ENCODE measurements at regions not wholly inside any gene's neighbourhood (a gene's known extent, or its start where the extent isn't known, plus 50 kb on each side); places are given as distances from the start of the nearest gene placed in this dataset.

- Mint-ChIP-seq H3K4me3 (no peak overlapping the region), H3K4me1 (ENCODE audit: low read depth) (peaks cover 17% of the 10 kb centered on the region)
Measured at GRCh38 chr5:77867914-77868313, 91.8 kb upstream of the TBCA start.

GRCh38 chr5:77867194-77867691, 91.1 kb upstream of the TBCA start:
- peak; percentile 79 for TF ChIP-seq CTCF (IDR thresholded peaks at IDR 0.05)
- Mint-ChIP-seq H3K36me3 (ENCODE audit: low read depth) (no peaks in the 10 kb centered on the region), H3K27me3 (ENCODE audit: insufficient read depth) (peaks cover 24% of the 10 kb centered on the region), H3K27ac (no peak overlapping the region), H3K9me3 (no peaks in the 10 kb centered on the region), H3K4me1 (ENCODE audit: low read depth) (peaks cover 17% of the 10 kb centered on the region), H3K4me3 (no peak overlapping the region)
- peak; percentile 12 for DNase-seq

More at GRCh38 chr5:77867914-77868313, 91.8 kb upstream of the TBCA start:
- Mint-ChIP-seq H3K27me3 (ENCODE audit: insufficient read depth) (peaks cover 19% of the 10 kb centered on the region), H3K36me3 (ENCODE audit: low read depth) (no peaks in the 10 kb centered on the region), H3K9me3 (no peaks in the 10 kb centered on the region), H3K27ac (no peak overlapping the region)
- TF ChIP-seq CTCF (IDR thresholded peaks at IDR 0.05) = no peak
- DNase-seq = no peak

GRCh38 chr5:77866198-77866597, 90.1 kb upstream of the TBCA start:
- H3K9me3 Mint-ChIP-seq = no peaks in the 10 kb centered on the region
- peaks cover 31% of the 10 kb centered on the region for H3K27me3 Mint-ChIP-seq (ENCODE audit: insufficient read depth)
- no peak for TF ChIP-seq CTCF (IDR thresholded peaks at IDR 0.05)

GRCh38 chr5:77864997-77865396, 88.9 kb upstream of the TBCA start:
- Mint-ChIP-seq H3K4me1 (ENCODE audit: low read depth) (peaks cover 17% of the 10 kb centered on the region), H3K4me3 (no peak overlapping the region), H3K27ac (no peak overlapping the region), H3K27me3 (ENCODE audit: insufficient read depth) (peaks cover 31% of the 10 kb centered on the region), H3K9me3 (no peaks in the 10 kb centered on the region), H3K36me3 (ENCODE audit: low read depth) (no peaks in the 10 kb centered on the region)
- DNase-seq = no peak
- TF ChIP-seq CTCF (IDR thresholded peaks at IDR 0.05) = no peak

More at GRCh38 chr5:77866198-77866597, 90.1 kb upstream of the TBCA start:
- no peak for DNase-seq
- peaks cover 17% of the 10 kb centered on the region for H3K4me1 Mint-ChIP-seq (ENCODE audit: low read depth)
- no peak overlapping the region for H3K4me3 Mint-ChIP-seq
- no peaks in the 10 kb centered on the region for H3K36me3 Mint-ChIP-seq (ENCODE audit: low read depth)
- H3K27ac Mint-ChIP-seq = no peak overlapping the region

GRCh38 chr5:77863181-77863580, 87.0 kb upstream of the TBCA start:
- Mint-ChIP-seq H3K27me3 (ENCODE audit: insufficient read depth) (peaks cover 30% of the 10 kb centered on the region), H3K36me3 (ENCODE audit: low read depth) (no peaks in the 10 kb centered on the region), H3K27ac (no peak overlapping the region), H3K4me3 (no peak overlapping the region), H3K4me1 (ENCODE audit: low read depth) (peaks cover 24% of the 10 kb centered on the region), H3K9me3 (no peaks in the 10 kb centered on the region)
- no peak for TF ChIP-seq CTCF (IDR thresholded peaks at IDR 0.05)
- DNase-seq = no peak

- TF ChIP-seq CTCF (IDR thresholded peaks at IDR 0.05) = no peak
- H3K36me3 Mint-ChIP-seq (ENCODE audit: low read depth) = no peaks in the 10 kb centered on the region
- H3K4me1 Mint-ChIP-seq (ENCODE audit: low read depth) = peaks cover 10% of the 10 kb centered on the region
- no peaks in the 10 kb centered on the region for H3K9me3 Mint-ChIP-seq
- no peak for DNase-seq
- no peak overlapping the region for H3K27ac Mint-ChIP-seq
- H3K4me3 Mint-ChIP-seq = no peak overlapping the region
- peaks cover 33% of the 10 kb centered on the region for H3K27me3 Mint-ChIP-seq (ENCODE audit: insufficient read depth)
Measured at GRCh38 chr5:77861576-77861975, 85.4 kb upstream of the TBCA start.

All from HFFc6 (cell line).